CD1c-positive myeloid dendritic cell (primary cell): ENCODE measurements at regions not wholly inside any gene's neighbourhood (a gene's known extent, or its start where the extent isn't known, plus 50 kb on each side); places are given as distances from the start of the nearest gene placed in this dataset.

ENCODE experiments used
- DNase-seq: peaks from one replicate; pipeline ENCODE4 v3.0.0-alpha.2; 2016; ENCODE audit errors: extremely low spot score

DNA sequence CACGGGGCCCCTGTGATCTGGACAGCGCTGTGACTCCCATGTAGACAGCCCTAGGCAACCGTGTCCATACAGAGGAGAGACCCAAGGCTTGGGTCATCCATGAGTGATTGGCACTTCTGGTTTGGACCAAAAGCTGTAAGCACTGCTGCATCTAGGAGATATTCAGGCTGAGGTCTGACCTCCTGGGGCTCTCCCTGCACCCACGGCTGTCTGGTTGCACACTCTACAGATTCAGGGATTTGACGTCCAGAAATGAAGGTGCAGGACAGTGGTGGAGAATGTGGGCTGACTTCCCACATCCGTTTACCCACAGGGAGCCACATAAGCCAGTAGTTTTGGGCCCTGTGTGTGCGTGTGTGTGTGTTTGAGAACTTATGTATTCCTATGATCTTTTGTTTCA lies 76.2 kb upstream of the ARHGEF7 start:
- no peak for DNase-seq

DNA sequence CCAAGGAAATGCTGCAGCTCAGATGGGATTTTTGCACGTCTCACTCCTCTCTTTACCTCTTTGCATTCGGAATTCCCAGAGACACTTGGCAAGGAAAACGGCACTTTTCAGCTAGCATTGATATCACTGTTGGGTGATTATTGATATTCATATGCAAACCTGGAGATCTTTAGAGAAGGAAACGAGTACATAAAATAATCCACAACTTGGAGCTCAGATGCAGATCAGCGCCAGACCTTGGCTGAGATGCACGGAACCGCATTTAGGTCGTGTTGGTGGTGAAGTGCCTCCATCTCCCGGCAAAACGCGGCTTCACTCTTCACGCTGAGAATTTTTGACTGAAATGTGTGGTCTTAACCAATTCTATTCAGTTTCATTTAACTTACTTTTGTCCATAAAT lies 77.2 kb upstream of the ARHGEF7 start:
- no peak for DNase-seq

DNA sequence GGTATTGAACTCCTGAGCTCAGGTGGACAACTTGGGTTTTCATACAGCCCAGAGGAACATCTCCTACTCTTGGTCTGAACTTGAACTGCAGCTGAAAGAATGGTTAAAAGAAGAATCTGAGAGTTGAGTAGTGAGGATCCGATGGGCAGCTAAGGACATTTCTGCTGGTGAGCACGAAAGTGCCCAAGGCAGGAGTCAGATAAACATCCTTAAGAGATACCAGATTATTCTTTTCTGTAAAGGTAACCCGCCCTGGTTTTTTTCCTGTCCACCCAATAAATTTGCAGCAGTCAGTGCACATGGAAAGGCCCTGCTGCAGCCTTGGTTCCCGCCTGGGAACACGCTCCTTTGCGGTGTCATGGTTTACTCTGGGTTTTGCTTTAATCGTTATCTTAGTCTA lies 78.4 kb upstream of the ARHGEF7 start:
- no peak for DNase-seq

DNA sequence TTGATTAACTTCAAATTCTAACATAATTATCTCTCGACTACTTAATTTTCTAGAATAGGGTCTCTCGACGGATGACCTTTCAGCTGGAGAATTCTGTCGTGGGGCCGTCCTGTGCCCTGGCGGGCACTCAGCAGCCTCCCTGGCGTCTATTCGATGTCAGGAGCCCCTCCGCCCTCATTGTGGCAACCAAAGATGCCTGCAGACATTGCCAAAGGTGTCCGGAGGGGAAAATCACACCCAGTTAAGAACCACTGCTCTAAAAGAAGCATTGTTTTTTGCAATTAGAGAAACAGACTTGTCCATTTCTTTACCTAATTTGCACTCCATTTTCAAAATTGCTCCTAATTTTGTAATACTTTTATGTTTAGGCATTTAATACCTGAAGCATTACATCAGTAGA lies 79.2 kb upstream of the ARHGEF7 start:
- DNase-seq, result no peak

DNA sequence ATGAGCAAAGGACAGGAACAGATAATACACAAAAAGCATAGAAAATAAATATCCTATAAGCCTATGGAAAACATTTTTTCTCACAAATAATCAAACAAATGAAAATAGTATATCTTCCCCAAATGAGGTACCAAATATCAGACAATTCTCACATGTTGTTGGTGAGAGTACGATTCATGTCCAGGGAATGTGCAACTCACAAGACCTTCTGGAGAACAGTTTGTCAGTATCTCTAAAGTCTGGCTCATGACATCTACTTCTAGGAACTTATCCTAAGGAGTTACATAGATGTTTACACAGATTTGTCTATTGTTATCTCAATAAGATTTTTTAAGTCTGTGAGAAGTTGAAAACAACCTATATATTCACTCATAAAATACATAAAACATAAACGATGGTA lies 80.3 kb upstream of the ARHGEF7 start:
- no peak for DNase-seq

DNA sequence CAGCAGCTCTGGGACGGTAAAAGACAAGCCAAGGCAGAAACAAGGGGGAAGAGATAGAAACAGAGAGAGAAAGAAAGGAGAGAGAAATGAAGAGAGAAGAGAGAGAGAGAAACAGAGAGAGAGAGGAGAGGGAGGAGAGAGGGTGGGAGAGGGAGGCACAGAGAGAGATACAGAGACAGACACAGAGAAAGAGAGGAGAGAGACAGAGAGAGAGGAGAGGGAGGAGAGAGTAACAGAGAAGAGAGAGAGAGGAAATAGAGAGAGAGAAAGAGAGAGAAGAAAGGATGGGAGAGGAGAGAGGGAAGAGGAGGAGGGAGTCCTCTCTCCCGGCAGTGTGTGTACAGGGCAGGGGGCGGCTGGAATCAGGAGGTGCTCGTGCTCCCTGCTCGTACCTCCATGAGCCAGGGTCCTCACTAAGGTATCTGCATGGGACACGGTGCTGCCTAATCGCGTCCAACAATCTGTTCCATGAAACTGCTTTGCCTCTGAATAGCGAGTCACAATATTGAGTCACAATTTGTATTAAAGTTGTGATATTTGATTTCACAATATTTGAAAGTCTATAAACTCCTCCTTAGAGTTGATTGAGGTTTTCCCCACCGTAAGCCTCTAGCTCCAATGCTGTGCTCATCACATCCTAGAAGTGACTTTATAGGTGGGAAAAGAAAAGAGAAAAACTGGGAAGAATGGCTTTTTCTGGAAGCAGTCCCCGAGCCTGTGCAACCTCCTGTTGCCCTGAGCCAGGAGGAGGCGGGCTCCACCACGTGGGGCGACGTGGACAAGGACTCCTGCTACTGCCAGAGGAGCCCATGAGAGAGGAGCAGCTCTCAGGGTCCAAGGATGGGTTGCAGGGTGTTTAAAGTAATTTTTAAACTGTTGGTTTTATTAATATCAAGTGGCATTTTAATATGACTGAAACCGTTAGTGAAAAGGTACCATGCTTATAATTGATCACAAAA lies 81.7 kb upstream of the ARHGEF7 start:
- DNase-seq, result no peak

DNA sequence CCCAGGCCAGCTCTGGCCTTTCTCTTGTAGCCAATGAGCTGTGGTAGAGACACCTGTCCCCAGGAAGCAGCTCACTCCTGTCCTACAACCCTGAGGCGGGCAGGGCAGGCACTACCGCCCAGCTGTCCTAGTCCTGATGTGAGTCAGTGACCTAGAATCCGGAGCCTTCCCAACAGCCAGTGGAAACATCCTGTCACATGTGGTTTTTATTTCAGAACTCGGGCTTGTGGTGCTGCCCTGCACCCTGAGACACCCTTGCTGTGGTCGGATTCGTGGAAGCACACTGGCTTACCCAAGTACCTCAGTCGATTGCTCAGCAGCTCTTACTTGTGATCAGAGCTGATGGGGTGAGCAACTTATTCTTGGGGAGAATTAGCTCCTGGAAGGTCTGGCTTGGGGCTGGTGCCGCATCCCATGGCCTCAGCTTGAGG lies 83.6 kb upstream of the ARHGEF7 start:
- DNase-seq, result no peak

DNA sequence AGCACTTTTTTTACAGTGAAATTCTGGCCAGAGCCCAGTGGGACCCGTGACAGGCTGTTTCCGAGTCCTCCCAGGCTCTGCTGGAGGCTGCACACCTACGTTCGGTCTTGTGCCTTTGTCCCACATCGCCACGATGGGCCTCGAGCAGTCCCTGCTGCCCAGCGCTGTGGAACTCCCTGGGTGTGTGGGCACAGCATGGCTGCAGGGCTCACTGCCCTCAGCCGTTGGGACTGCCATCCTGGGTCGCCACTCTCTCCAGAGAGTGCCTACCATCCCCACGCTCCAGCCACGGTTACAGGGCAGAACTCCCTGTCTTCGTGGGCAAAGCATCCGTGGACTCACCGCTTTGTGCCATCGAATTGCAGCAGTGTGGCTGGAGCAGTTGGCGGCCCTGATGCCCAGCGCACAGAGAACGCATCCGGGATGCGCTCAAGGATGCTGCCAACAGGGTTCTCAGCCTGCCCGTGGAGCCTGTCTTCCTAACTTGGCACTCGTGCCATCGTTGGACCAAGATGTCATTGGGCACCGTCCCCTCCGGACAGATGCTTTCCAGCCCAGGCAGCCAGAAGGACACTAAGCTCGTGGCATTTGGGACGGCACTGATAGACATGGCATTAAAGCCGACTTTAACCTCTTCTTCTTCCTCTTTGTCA lies 85.0 kb upstream of the ARHGEF7 start:
- no peak for DNase-seq

DNA sequence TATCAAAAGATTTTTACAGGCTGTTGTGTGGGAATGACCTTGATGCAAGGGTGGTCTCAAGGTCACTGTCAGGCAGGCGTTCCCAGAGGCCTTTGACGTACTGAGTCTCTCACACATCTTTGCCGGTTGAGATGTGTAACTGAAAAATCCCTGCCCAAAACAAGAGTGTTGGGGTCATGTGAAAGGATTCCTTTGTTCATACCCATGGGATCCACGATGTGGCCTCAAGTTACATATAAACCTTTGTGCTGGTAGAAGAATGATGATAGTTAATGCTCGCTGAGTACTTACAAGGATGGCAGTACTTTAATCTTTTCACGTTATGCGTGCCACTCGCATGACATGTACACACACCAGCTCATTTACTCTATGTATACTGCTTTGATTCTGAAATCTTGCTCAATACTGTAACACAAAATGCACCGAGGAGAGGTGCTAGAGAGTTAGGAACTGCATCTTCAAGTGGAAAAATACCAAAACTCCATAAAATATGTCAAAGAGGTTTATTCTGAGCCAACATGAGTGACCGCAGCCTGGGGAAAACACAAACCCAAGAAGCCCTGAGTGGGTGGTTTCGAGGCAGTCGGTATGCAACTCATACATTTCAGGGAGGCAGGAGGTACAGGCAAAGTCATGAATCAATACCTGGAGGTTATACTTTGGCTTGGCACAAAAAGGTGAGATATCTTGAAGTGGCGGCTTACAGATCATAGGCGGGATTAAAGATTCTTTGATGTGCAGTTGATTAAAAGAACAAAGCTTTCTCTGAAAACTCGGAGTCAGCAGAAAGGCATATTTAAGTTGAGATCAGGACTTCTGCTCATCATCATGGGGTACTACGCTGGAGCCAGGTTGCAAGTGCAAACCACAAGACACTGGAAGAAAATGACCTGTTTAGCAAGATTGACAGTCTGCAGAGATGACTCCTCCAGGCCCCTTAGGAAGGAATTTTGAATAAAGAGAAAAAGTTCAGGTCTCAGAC lies 87.4 kb upstream of the ARHGEF7 start:
- DNase-seq, result no peak

DNA sequence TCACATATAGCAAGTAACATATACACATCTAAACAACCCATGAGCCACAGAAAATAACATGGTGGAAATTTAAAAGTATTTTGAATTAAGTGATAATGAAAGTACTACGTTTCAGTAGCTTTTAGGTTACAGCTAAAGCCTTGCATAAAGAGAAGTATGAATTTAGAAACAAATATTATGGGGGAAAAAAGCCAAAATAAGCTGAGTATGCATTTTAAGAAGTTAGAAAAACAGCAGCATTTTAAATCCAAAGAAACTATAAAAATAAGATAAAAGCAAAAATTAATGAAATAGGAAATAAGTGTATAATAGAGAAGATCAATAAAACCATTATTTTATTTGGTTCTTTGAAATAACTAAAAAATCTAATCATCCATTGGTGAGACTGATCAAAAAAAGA lies 89.8 kb upstream of the ARHGEF7 start:
- no peak for DNase-seq

DNA sequence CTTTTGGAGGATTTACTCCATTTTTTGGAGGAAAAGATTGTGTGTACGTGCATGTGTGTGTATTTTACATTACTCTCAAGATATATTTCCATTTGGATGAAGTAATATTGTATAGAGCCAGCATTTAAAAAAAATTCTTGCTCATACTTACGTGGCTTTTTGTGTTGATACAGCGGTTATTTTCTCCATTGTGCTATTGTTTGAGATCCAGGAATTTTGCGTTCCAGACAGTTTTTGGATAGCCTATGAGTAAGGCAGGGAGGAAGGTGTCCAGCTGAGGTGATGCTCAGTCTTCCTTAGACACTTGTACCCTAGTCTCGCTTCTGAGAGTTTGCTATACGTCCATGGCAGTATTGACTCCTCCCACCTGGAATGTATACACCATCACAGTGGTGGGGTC lies 92.2 kb upstream of the ARHGEF7 start:
- no peak for DNase-seq

DNA sequence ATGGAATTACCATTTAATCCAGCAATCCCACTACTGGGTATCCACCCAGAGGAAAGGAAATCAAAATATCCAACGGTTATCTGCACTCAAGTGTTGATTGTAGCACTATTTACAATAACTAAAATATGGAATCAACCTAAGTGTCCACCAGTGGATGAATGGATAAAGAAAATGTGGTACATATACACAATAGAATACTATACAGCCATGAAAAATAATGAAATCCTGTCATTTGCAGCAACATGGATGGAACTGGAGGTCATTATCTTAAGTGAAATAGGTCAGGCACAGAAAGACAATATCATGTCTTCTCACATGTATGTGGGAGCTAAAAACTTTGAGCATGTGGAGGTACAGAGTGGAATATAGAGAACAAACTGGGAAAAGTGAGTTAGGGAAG lies 92.9 kb upstream of the ARHGEF7 start:
- DNase-seq, result no peak

DNA sequence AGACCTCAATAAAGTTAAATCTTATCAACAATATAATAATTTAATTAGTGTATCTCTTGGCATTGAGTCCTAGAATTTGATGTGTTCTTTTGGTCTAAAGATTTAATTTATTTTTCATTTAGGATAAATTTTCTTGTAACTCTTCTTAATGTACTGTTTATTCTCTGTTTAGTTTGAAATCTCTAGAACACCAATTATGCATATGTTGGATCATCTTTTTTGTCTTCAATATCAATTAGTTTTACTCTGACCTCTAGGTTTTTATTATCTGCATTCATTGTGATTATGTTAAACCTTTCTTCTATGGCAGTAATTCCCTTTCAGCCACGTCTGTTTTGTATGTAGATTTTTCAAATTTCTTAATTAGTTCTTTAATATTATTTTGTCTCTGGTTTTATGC lies 93.8 kb upstream of the ARHGEF7 start:
- no peak for DNase-seq

DNA sequence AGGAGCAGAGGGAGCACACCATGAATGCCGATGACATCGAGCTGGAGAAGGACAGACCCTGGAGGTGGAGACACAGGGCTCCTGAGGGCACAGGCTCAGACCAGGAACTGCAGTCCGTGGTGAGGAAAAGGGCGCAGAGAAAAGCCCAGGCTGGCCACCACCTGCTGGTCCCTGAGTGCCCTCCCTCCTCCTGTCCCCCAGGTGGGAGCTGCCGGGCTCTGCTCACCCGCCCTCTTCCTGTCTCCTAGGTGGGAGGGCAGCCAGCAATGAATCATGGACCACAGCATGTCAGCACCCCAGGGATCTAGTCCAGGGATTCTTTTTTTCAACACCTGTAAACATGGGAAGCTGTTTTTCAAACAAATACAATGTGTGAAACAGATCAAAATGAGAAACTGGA lies 94.6 kb upstream of the ARHGEF7 start:
- no peak for DNase-seq

DNA sequence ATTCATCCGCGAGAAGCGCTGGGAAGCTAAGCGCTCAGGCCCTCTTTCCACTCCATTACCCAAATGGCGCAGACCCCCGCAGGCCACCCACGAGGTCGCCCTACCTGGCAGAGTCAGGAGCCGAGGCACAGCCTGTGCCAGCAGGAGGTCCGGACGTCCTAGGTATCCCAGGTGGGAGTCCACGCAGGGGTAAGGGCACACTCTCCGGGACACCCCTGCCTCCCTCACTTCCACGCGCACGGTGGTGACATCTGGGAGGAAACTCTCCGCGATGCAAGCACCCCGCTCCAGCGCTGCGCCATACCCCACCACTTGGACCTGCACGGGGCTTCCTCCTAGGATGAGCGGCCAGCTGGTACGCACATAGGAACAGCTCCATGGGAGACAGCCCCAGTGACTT lies 95.1 kb upstream of the ARHGEF7 start:
- no peak for DNase-seq

DNA sequence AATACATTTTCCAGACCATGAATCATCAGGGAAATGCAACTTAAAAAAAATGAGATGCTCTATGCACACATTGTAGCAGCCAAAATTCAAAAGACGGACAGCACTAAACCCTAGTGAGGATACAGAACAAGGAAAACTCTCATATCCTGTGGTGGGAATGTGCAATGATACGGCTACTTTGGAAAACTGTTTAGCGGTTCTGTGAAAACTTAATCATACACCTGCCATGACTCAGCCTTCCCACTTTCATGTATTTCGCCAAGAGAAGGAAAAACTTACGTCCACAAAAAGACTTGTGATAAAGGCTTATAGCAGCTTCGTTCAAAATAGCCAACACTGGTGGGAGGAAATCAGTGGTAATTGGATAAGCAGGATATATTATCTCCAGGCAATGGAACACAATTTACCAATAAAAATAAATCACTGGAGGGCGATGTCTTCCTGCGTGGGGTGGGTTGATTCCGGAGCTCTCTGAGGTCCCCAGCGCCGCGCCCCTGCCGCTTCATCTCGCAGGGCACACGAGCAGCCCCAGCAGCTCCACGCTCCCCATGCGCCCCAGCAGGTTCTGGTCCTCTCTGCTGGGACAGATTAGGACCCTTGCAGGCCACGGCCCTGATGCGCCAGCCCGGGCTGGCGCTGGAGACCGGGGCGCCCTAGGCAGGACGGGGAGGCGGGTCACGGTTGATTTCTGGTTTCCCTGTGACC lies 97.2 kb upstream of the ARHGEF7 start:
- no peak for DNase-seq

DNA sequence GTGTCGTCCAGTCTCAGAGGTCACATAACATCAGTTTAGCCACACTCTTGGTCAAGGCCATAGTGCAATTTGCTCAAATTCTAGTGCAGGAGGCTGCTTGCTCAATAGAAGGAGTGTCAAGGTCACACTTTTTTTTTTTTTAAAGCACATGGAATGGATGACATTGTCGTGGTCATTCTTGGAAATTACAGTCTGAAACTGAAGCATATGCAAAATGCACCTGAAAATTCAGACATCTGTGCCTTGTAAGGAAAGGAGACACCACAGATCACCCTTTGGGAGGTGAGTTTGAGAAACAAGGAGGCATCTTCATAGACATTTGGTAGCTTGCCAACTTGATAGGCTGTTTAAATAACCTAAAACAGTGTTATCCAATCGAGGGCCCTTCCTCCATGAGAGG lies 98.3 kb upstream of the ANKRD10 start:
- no peak for DNase-seq

DNA sequence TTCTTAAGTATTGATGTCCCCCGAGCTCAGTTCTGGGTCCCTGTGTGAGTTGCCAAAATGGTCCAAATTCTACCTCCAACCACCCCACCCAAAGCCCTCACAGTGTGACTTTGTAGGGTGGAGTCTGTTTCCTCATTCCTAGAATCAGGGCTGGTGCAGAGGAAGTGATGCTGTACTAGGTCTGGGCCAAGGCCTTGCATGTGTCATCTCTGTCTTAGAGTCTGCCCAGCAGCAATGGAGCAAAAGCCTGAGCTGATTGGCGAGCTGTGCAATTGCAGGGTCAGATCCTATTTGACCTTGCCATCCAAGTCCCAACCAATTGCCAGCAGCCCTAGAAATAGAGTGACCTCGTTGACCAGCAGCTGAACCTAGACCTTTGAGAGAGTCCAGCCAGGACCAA lies 97.0 kb upstream of the ANKRD10 start:
- peak; percentile 38 for DNase-seq

DNA sequence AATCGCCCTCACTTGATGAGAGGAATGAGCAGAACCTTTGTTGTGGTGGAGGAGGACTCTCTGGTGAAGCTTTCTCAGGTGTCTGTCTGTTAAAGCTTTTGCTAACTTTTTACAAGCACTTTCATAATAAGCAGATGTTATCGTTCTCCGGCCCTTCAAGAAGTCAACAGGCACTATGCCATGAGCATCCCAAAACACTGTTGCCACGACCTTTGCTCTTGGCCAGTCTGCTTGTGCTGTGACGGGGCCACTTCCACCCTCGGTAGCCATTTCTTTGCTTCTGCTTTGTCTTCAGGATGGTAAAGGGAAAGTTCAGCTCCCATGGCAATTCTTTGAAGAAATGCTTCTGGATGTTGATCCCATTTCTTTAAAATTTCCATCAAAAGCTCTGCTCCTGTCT lies 93.5 kb upstream of the ANKRD10 start:
- DNase-seq, result no peak

DNA sequence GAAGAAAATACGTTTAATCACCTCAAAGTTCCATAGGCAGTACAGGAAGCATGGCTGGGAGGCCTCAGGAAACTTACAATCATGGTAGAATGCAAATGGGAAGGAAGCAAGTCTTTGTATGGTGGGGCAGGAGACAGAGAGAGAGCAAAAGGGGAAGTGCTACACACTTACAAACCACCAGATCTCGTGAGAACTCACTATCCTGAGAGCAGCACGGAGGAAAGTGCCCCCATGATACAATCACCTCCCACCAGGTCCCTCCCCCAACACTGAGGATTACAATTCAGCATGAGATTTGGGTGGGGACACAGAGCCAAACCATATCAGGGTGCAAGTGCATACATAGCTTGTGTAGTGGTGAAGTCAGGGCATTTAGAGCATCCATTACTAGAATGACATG lies 92.3 kb upstream of the ANKRD10 start:
- DNase-seq, result peak; percentile 3

DNA sequence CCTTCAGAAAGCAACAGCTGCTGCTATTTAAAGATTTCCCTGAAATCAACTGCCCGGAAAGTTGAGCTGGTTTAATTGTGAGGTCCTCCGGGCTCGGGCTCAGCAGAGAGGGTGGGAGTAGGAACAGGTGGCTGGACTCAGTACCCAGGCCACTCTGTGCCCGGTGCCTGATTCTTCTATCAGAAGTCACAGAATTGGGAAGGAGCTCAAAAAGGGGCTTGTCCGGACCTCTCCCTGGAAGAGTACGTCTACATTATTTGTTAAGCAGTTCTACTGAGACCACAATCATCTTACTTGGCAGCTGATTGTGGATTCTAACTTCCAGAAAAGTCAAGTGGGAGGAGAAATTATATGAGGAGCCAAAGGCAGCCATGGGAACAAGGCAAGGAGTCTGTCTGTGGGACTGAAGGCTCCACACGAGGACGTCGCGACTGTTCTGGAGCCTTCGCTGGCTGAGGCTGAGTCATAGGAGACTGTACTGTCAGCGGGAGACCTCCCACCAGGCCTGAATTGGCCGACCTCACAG lies 91.7 kb upstream of the ANKRD10 start:
- DNase-seq, result no peak
